Panc1 (cell line): ENCODE measurements at regions not wholly inside any gene's neighbourhood (a gene's known extent, or its start where the extent isn't known, plus 50 kb on each side); places are given as distances from the start of the nearest gene placed in this dataset.
"Not testable (repeated sequence)": the region's sequence is repeated elsewhere in the genome, so short reads cannot be mapped to it uniquely, and the experiment has no call there.

Source experiments
- ATAC-seq: fragments of 200-7000 bp; cut with Tn5 transposase; 2 replicates; pipeline ENCODE4 v1.9.1; 2020; ENCODE audit warnings: mild to moderate bottlenecking, moderate library complexity
- BruUV-seq: library from RNA; stranded (reverse); fragments of 400-500 nt; replicated peaks from 2 replicates; lab custom pipeline; 2021; lab: Mats Ljungman, UMichigan
- CTCF ChIA-PET: fragments of 300-600 bp; sonication (Branson Sonifier 250); formaldehyde crosslinking; loops from one replicate; lab custom pipeline; 2022; ENCODE audit warnings: antibody characterized with exemption; lab: Charles Lee
- POLR2A ChIA-PET: fragments of 300-600 bp; sonication (Branson Sonifier 250); formaldehyde crosslinking; loops from one replicate; lab custom pipeline; 2022; ENCODE audit warnings: antibody characterized with exemption; lab: Charles Lee
- DNase-seq: peaks from one replicate; pipeline ENCODE4 v3.0.0-alpha.2; 2010; ENCODE audit warnings: low read depth, low spot score
- H3K27ac ChIP-seq: 2 replicates; pipeline ENCODE4 v1.5.1; 2011; ENCODE audit warnings: mild to moderate bottlenecking, low read length, inconsistent platforms
- H3K27me3 ChIP-seq: fragments of 200-500 bp; sonication (Bioruptor generic); 2 replicates; pipeline ENCODE4 v1.6.0; 2014; ENCODE audit warnings: low read length, inconsistent platforms; ENCODE audit not compliant: control insufficient read depth, insufficient read depth
- H3K36me3 ChIP-seq: fragments of 200-500 bp; sonication (Bioruptor generic); 2 replicates; pipeline ENCODE4 v1.5.1; 2014; ENCODE audit warnings: inconsistent platforms, mild to moderate bottlenecking, low read length, moderate library complexity; ENCODE audit not compliant: control insufficient read depth, insufficient read depth
- H3K4me1 ChIP-seq: 2 replicates; pipeline ENCODE4 v1.5.1; 2011; ENCODE audit warnings: inconsistent platforms, mild to moderate bottlenecking, low read length, moderate library complexity; ENCODE audit not compliant: control insufficient read depth, insufficient read depth
- H3K4me3 ChIP-seq, 2 experiments: 2 replicates each; pipeline ENCODE4 v1.5.1; 2011 to 2012; ENCODE audit warnings: low read depth in 2 of 2, low read length in 2 of 2, mild to moderate bottlenecking in 2 of 2, inconsistent platforms in 1 of 2, moderate library complexity in 1 of 2
- H3K9me3 ChIP-seq: fragments of 200-500 bp; sonication (Bioruptor generic); 2 replicates; pipeline ENCODE4 v1.5.1; 2014; ENCODE audit warnings: low read depth, mild to moderate bottlenecking, inconsistent platforms, low read length, moderate library complexity; ENCODE audit not compliant: control insufficient read depth, insufficient read depth
- CTCF ChIP-seq: fragments of 450-650 bp; IDR thresholded peaks from 2 replicates; pipeline ENCODE4 v1.5.1; 2017; ENCODE audit warnings: mild to moderate bottlenecking
- POLR2AphosphoS5 ChIP-seq: IDR thresholded peaks from 2 replicates; pipeline ENCODE4 v1.6.1; 2012; ENCODE audit warnings: mild to moderate bottlenecking, low read depth, low read length, moderate library complexity
- REST ChIP-seq, 2 experiments: IDR thresholded peaks; 2 replicates each; pipeline ENCODE4 v1.6.1; 2011 to 2012; ENCODE audit warnings: low read depth in 2 of 2, control low read depth in 1 of 2, low read length in 1 of 2, mild to moderate bottlenecking in 1 of 2, moderate library complexity in 1 of 2; ENCODE audit not compliant: insufficient read depth in 1 of 2
- SIN3A ChIP-seq: IDR thresholded peaks from 2 replicates; pipeline ENCODE4 v1.6.1; 2012; ENCODE audit warnings: low read depth, mild to moderate bottlenecking, low read length, moderate library complexity, borderline replicate concordance; ENCODE audit not compliant: insufficient read depth
- TCF7L2 ChIP-seq: IDR thresholded peaks from 2 replicates; pipeline ENCODE4 v1.6.1; 2011; ENCODE audit warnings: mild to moderate bottlenecking, low read depth, low read length, inconsistent platforms
- in situ Hi-C: cut with HindIII; loops from 2 replicates; pipeline ENCODE4 v1.10.0; 2016; ENCODE audit warnings: low sequenced_read_pairs, low pct_unique_long_range_greater_than_20kb
- intact Hi-C: fragments of 100-400 bp; cut with micrococcal nuclease; formaldehyde crosslinking; loops from one replicate; pipeline ENCODE4 v1.10.0; 2022; ENCODE audit not compliant: unreplicated experiment

GRCh38 chr6:170143401-170144150 is 147.3 kb downstream of the DLL1 start:
- in situ Hi-C loops, result no loop called here
- no TSS peak for BruUV-seq
- ChIA-PET POLR2A (no interaction called here), CTCF (no interaction called here)
- no peaks in the 10 kb centered on the region for H3K36me3 ChIP-seq
- no peak for ATAC-seq
- DNase-seq, result no peak
- H3K9me3 ChIP-seq, result no peaks in the 10 kb centered on the region
- no peak for TF ChIP-seq POLR2AphosphoS5
- no peak for TF ChIP-seq SIN3A
- TF ChIP-seq CTCF, result no peak
- TF ChIP-seq TCF7L2, result no peak
- TF ChIP-seq REST (IDR thresholded peaks at IDR 0.05; ENCODE audit: insufficient read depth in 1 of 2, low read depth in 2 of 2, low read length in 1 of 2), result no peak
- H3K4me3 ChIP-seq, result no peak overlapping the region
- intact Hi-C loops, result no loop called here
- 0 out of 2 replicates have a peak, but pooled peaks cover 4% of the 10 kb centered on the region for H3K27me3 ChIP-seq
- H3K4me1 ChIP-seq, result 0 out of 2 replicates have a peak, but pooled peaks cover 4% of the 10 kb centered on the region
- H3K27ac ChIP-seq, result no peak overlapping the region

GRCh38 chr6:170142559-170142958 is 148.3 kb downstream of the DLL1 start:
- H3K4me3 ChIP-seq, result no peak overlapping the region
- DNase-seq (no peak), ATAC-seq (no peak)
- POLR2A ChIA-PET, result no interaction called here
- TF ChIP-seq POLR2AphosphoS5 (no peak), TCF7L2 (no peak), REST (IDR thresholded peaks at IDR 0.05; ENCODE audit: insufficient read depth in 1 of 2, low read depth in 2 of 2, low read length in 1 of 2) (no peak), CTCF (no peak), SIN3A (no peak)
- in situ Hi-C loops, result no loop called here
- no peaks in the 10 kb centered on the region for H3K36me3 ChIP-seq
- BruUV-seq, result no TSS peak
- H3K27me3 ChIP-seq, result 0 out of 2 replicates have a peak, but pooled peaks cover 4% of the 10 kb centered on the region
- no peak overlapping the region for H3K27ac ChIP-seq
- H3K4me1 ChIP-seq, result 0 out of 2 replicates have a peak, but pooled peaks cover 4% of the 10 kb centered on the region
- CTCF ChIA-PET, result no interaction called here
- intact Hi-C loops, result no loop called here
- no peaks in the 10 kb centered on the region for H3K9me3 ChIP-seq

GRCh38 chr6:170141061-170141460 is 149.8 kb downstream of the DLL1 start:
- H3K27me3 ChIP-seq, POLR2A ChIA-PET, H3K27ac ChIP-seq, DNase-seq, H3K9me3 ChIP-seq, intact Hi-C loops, CTCF ChIA-PET, BruUV-seq, H3K4me1 ChIP-seq, ATAC-seq, H3K36me3 ChIP-seq, H3K4me3 ChIP-seq, in situ Hi-C loops: not testable (repeated sequence)
